C4-2B (cell line): ENCODE measurements at regions not wholly inside any gene's neighbourhood (a gene's known extent, or its start where the extent isn't known, plus 50 kb on each side); places are given as distances from the start of the nearest gene placed in this dataset.

Experiments used
- CTCF ChIP-seq: fragments of 450-650 bp; conservative IDR thresholded peaks from 2 replicates; pipeline ENCODE4 v1.5.1; 2017; ENCODE audit warnings: mild to moderate bottlenecking
- ZFX ChIP-seq: fragments of 450-650 bp; IDR thresholded peaks from 2 replicates; pipeline ENCODE4 v1.6.1; 2017

- TF ChIP-seq CTCF, result no peak
- TF ChIP-seq ZFX, result no peak
Observed at GRCh38 chr15:85950101-85950500, 129.6 kb upstream of the AGBL1 start.
